ENCODE measurements at regions not wholly inside any gene's neighbourhood (a gene's known extent, or its start where the extent isn't known, plus 50 kb on each side); places are given as distances from the start of the nearest gene placed in this dataset.

DNA sequence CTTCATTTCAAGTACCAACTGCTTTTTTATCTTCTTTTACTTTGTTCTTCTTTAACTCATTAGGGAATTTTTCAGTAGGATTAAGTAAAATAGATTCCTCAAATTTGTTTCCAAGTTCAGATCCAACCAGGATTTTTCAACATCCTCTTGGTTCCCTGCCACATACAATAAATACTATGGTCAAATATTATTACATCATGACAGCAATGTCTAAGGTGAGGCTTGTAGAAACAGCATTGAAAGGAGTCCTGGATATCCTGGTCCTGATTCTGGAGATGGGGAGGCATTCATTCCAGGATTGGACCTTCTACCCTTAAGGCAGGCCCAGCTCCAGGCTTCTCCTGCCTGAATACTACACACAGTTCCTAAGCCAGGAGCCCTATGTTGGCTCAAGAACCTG is 80.2 kb upstream of the F3 start:
- H3K4me3 ChIP-seq (ENCODE audit: low read depth in 2 of 2, low read length in 2 of 2): no peak overlapping the region
- intact Hi-C loops (cut with micrococcal nuclease; ENCODE audit: unreplicated experiment) (no loop called here), in situ Hi-C loops (cut with HindIII; ENCODE audit: low pct_unique_long_range_greater_than_20kb, low sequenced_read_pairs) (no loop called here)
- H3K4me1 ChIP-seq (ENCODE audit: control insufficient read depth, insufficient read depth, low read length): no peaks in the 10 kb centered on the region
- ChIA-PET POLR2A (no interaction called here), CTCF (no interaction called here)
- H3K27ac ChIP-seq (ENCODE audit: low read length): no peak overlapping the region
- H3K27me3 ChIP-seq (ENCODE audit: control insufficient read depth, insufficient read depth, low read length): no peaks in the 10 kb centered on the region
- H3K9me3 ChIP-seq (ENCODE audit: control insufficient read depth, insufficient read depth, low read depth, low read length): no peaks in the 10 kb centered on the region
- DNase-seq (ENCODE audit: low read depth, low spot score): no peak
- no peaks in the 10 kb centered on the region for H3K36me3 ChIP-seq (ENCODE audit: control insufficient read depth, insufficient read depth, low read length)
- TF ChIP-seq, protein P1, sequence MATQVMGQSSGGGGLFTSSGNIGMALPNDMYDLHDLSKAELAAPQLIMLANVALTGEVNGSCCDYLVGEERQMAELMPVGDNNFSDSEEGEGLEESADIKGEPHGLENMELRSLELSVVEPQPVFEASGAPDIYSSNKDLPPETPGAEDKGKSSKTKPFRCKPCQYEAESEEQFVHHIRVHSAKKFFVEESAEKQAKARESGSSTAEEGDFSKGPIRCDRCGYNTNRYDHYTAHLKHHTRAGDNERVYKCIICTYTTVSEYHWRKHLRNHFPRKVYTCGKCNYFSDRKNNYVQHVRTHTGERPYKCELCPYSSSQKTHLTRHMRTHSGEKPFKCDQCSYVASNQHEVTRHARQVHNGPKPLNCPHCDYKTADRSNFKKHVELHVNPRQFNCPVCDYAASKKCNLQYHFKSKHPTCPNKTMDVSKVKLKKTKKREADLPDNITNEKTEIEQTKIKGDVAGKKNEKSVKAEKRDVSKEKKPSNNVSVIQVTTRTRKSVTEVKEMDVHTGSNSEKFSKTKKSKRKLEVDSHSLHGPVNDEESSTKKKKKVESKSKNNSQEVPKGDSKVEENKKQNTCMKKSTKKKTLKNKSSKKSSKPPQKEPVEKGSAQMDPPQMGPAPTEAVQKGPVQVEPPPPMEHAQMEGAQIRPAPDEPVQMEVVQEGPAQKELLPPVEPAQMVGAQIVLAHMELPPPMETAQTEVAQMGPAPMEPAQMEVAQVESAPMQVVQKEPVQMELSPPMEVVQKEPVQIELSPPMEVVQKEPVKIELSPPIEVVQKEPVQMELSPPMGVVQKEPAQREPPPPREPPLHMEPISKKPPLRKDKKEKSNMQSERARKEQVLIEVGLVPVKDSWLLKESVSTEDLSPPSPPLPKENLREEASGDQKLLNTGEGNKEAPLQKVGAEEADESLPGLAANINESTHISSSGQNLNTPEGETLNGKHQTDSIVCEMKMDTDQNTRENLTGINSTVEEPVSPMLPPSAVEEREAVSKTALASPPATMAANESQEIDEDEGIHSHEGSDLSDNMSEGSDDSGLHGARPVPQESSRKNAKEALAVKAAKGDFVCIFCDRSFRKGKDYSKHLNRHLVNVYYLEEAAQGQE (IDR thresholded peaks at IDR 0.05; ENCODE audit: insufficient read depth in 1 of 2, low read depth in 2 of 2, low read length in 1 of 2): no peak
- TF ChIP-seq SIN3A (IDR thresholded peaks at IDR 0.05; ENCODE audit: borderline replicate concordance, insufficient read depth, low read depth, low read length): no peak
- TF ChIP-seq, protein P2, sequence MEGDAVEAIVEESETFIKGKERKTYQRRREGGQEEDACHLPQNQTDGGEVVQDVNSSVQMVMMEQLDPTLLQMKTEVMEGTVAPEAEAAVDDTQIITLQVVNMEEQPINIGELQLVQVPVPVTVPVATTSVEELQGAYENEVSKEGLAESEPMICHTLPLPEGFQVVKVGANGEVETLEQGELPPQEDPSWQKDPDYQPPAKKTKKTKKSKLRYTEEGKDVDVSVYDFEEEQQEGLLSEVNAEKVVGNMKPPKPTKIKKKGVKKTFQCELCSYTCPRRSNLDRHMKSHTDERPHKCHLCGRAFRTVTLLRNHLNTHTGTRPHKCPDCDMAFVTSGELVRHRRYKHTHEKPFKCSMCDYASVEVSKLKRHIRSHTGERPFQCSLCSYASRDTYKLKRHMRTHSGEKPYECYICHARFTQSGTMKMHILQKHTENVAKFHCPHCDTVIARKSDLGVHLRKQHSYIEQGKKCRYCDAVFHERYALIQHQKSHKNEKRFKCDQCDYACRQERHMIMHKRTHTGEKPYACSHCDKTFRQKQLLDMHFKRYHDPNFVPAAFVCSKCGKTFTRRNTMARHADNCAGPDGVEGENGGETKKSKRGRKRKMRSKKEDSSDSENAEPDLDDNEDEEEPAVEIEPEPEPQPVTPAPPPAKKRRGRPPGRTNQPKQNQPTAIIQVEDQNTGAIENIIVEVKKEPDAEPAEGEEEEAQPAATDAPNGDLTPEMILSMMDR (IDR thresholded peaks at IDR 0.05): no peak
- no peak for TF ChIP-seq POLR2AphosphoS5 (IDR thresholded peaks at IDR 0.05; ENCODE audit: low read depth, low read length)
- TF ChIP-seq TCF7L2 (IDR thresholded peaks at IDR 0.05; ENCODE audit: low read depth, low read length): no peak
- no TSS peak for BruUV-seq (replicated peaks)
- no peak for ATAC-seq

DNA sequence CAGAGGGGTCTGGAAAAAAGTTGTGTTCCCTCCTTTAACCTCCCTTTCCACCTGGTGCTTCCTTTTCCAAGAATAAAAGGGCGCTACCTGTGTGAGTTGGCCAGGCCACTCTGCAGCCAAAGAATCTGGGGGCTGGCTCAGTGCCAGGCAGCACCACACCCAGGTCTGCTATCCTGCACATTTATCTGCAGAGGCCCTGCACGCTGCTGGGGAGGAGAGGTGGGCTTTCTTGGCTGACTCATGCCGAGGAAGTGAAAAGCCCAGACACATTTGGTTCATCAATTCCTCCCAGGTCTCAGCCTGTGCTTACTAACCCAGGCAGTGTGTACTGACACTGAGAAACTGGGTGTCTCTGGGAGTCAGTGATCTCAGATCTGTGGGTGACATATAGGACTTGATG is 79.8 kb upstream of the F3 start:
- TF ChIP-seq SIN3A (IDR thresholded peaks at IDR 0.05; ENCODE audit: borderline replicate concordance, insufficient read depth, low read depth, low read length) (no peak), POLR2AphosphoS5 (IDR thresholded peaks at IDR 0.05; ENCODE audit: low read depth, low read length) (no peak)
- TF ChIP-seq, protein P1 (IDR thresholded peaks at IDR 0.05; ENCODE audit: insufficient read depth in 1 of 2, low read depth in 2 of 2, low read length in 1 of 2): no peak
- TF ChIP-seq, protein P2 (IDR thresholded peaks at IDR 0.05): no peak
- no peaks in the 10 kb centered on the region for H3K27me3 ChIP-seq (ENCODE audit: control insufficient read depth, insufficient read depth, low read length)
- POLR2A ChIA-PET: no interaction called here
- H3K27ac ChIP-seq (ENCODE audit: low read length): no peak overlapping the region
- BruUV-seq (replicated peaks): no TSS peak
- H3K9me3 ChIP-seq (ENCODE audit: control insufficient read depth, insufficient read depth, low read depth, low read length): no peaks in the 10 kb centered on the region
- H3K4me1 ChIP-seq (ENCODE audit: control insufficient read depth, insufficient read depth, low read length): no peaks in the 10 kb centered on the region
- ATAC-seq (no peak), DNase-seq (ENCODE audit: low read depth, low spot score) (no peak)
- intact Hi-C loops (cut with micrococcal nuclease; ENCODE audit: unreplicated experiment) (no loop called here), in situ Hi-C loops (cut with HindIII; ENCODE audit: low pct_unique_long_range_greater_than_20kb, low sequenced_read_pairs) (no loop called here)
- H3K4me3 ChIP-seq (ENCODE audit: low read depth in 2 of 2, low read length in 2 of 2): no peak overlapping the region
- CTCF ChIA-PET: no interaction called here
- H3K36me3 ChIP-seq (ENCODE audit: control insufficient read depth, insufficient read depth, low read length): no peaks in the 10 kb centered on the region
